GM18517 (cell line): ENCODE measurements at regions not wholly inside any gene's neighbourhood (a gene's known extent, or its start where the extent isn't known, plus 50 kb on each side); places are given as distances from the start of the nearest gene placed in this dataset.

ENCODE experiments used
- ATAC-seq: cut with Tn5 transposase; IDR thresholded peaks from one replicate; pipeline ENCODE4 v1.9.1; 2021; ENCODE audit warnings: mild to moderate bottlenecking, moderate library complexity; ENCODE audit not compliant: unreplicated experiment

DNA sequence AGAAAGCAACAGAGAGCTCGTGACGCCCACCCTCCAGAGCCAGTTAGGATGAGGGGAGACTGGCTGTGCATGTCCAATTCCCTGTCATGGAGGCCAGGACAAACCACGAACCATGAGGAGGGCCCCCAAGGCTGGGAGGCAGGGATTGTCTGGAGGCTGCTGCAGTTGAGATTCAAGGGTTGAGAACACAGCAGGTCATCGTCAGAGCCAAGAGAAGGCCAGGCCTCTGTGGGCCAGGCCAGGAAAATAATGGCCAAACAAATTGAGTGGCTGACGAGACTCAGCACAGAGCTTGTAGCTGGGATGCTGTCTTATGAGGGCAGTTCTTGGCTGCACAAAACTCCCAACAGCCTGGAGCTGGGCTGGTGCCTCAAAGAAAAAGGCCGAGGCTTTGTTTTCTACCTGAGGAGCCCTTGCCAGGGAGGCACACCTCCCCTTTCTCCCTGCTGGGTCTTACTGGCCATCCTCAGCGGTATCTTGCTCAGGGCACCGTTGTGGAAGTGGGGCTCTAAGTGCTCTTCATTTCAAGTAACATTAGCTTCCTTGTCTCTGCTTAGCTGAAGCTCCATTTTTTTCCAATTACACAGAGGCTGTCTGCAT lies 665.9 kb downstream of the BCL11B start:
- ATAC-seq: no peak

DNA sequence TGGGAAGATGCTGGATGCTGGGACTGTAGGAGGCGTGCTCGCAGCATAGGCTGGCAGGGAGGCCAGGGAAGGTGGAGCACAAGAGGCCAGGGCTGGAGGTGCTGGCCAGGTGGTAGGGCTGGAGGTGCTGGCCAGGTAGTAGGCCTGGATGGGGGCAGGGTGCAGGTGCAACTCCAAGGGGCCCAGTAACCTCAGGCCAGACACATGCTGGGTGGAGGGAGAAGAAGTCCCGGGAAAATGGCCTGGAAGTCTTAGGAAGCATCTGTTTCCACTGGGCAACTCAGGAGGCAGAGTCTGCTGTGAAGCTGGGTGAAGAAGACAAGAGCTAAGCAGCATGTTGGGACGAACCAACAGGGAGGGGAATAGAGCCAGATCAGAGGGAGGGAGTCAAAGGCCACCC lies 665.2 kb downstream of the BCL11B start:
- ATAC-seq: no peak

GRCh38 chr14:98607341-98607910 lies 664.6 kb downstream of the BCL11B start:
- ATAC-seq: no peak

DNA sequence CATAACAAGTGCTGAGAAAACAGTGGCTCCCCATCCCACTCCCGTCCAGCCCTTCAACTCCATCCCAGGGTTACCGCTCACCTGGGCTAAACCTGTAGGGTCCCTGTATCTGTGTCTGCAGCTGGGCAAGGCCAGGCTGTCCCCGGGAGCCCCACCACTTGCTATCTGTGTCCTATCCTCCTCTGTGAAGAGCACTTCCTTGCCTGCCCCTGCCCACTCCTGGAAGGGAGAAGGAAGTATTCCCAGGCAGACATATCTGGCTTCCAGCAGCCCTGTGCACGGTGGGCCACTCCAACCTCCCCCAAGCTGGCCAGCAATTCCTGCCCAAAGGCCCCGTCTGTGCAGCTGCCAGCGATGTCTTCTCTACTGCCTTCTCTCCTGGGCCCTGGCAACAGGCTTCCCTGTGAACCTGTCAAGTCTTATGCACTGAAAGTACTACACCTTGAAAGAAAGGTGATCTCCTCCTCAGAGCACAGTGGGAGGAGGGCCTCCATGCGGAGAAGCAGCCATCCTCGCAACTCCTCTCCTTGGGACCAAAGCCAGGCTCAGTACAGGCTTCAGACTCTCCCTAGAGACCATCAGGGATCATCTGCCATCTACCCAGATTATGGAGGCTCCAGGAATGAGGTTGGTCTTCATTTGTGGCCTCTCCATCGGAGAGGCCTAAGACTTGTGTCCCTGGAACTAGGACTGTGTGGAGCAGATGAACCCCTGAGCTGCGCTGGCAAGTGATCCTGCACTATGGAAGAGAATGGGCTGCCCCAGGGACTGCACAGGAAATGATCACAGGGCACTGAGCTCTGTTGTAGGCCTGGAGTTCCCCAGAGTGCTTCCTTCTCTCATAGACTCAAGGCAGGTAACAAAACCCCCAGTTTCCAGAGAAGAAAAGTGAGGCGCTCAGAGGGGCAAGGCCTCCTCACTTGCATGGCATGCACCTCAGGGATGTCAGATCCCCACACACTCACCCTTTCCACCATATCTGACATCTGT lies 663.6 kb downstream of the BCL11B start:
- no peak for ATAC-seq

GRCh38 chr14:98612434-98613200 lies 659.4 kb downstream of the BCL11B start:
- no peak for ATAC-seq

- no peak for ATAC-seq
These were observed 657.3 kb downstream of the BCL11B start for GRCh38 chr14:98614741-98615140.

- no peak for ATAC-seq
These were observed 649.6 kb downstream of the BCL11B start for GRCh38 chr14:98622208-98623051.

DNA sequence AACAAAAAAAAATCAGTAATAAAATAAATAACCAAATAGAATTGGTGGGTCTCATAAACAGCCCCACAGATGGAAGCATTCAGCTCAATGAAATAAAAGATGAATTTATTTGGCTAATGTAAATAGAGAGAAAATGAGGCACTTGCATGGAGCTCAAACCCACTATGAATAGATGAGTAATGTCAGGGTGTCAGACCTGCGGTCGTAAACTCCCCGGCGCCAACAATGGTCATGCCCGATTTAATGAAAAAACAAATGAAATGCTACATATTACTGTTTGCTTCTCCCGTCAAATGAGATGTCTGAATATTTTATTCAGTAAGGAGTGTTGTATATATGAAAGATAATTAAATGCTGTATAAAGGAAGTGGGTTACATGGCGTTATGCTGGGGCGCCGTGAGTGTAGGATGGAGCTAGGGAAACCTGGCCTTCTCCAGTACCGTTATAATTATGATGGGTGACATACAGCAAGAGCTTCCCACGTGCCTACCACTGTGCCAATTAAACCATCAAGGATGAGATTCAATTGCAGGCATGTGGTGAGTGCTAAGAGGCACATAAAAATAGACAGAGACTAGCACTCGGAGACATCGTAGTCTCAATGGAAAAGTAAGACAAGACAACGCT lies 648.1 kb downstream of the BCL11B start:
- ATAC-seq: no peak

DNA sequence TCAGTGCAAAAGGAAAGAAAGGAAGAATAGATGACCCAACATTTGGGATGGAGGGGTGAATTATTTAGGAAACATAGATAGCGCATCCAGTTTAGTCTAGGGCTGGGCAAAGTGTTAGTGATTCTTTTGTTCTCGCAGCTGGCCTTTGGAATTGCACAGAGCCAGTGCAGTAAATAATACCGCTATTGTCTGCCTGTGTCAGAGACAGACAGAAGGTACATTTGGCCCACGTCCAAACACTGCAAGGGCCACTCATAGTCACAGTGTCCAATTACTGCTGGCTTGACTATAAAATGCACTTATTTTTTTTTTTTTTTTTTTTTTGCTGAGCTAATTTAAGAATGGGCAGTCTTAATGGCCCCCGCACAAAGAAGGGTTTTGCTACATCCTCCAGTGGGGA lies 638.6 kb downstream of the BCL11B start:
- no peak for ATAC-seq

- no peak for ATAC-seq
These were observed 637.8 kb downstream of the BCL11B start for GRCh38 chr14:98634043-98634820.

DNA sequence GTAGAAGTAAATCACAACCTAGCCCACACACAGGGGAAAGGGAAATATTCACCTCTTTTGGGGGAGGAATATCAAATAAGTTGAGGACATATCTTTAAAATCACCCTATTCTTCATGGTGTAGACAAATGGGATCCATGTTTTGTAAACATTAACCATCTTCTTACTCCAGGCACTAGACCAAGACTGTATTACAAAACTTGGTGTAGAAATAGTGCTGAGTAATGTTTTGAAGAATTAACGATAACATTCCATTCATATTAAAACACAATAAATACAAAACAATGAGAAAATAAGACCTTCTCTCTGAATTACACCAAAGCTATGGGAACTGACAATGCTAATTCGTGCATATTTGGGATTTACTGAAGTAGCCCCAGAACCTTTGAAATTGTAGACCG lies 633.6 kb downstream of the BCL11B start:
- ATAC-seq: no peak

DNA sequence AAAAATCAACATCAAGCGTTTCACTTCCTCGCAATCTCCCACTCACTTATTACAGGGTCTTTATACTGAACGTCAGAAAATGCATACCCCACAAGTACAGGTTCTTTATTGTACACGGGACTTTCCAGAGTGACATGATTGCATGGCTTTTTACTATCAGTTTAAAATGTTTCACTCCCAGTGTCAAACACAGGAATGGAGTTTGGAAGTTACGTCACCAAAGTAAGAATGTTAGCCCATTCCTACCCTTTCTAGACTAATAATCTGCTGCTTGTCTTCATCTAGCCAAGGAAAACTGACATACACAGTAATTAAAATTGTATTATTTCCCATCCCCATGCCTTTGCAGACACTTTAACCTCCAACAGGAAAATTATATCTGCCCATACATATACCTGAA lies 624.2 kb downstream of the BCL11B start:
- ATAC-seq: no peak

DNA sequence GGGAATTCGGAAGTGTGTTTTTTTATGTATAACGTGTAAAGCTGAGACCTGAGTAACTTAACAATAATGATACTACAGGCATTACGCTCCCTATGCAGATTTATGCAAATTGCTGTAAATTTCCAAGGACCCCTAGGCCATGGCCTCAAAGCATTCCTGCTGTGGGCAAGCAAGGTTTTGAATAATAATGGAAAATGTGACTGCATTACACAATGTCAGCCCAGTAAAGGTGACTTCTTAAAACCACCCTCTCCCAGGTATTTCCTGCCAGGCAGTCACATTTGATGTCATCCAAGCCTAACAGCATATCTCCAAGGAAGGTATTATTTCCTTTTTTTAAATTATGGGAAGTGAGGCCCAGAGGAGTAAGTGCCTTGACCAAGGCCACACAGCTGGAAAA lies 621.0 kb downstream of the BCL11B start:
- ATAC-seq: no peak

DNA sequence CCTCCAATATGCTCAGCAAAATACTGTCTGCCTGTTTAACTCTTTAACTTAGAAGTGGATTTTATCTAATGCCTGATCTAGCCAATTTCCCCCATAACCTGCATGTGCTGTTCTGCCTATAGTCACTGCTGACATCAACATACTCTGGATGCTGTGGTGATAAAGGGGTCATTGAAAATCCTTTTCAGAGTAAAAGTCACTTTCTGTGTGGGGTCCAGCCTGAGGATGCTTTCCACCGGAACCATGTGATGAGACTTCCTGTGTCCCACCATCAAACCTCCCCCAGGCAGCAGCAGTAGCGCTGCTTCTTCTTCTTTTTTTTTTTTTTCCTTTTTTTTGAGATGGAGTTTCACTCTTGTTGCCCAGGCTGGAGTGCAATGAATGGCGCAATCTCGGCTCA lies 607.0 kb downstream of the BCL11B start:
- ATAC-seq: no peak

GRCh38 chr14:98666545-98666944 lies 605.5 kb downstream of the BCL11B start:
- ATAC-seq: no peak

GRCh38 chr14:98682033-98682432 lies 590.0 kb downstream of the BCL11B start:
- ATAC-seq: no peak

GRCh38 chr14:98682726-98683125 lies 589.3 kb downstream of the BCL11B start:
- ATAC-seq: no peak

DNA sequence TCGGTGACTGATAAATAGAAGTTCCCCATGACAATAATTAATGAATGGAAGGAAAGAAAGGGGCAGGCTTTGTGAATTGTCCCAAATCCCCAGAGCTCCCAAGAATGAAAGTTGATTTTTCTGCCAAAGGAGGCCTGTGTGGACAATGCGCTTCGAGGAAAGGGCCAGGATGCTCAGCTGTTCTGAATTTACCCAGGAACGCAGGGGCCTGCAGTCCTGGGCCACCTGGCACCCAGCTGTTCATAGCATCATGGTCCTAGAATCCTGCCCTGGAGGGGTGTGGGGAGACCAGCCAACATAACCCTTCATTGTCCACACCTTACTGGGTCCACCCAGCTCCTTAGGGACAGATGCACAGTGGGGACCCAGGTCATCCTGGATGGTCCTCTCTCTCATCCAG lies 587.5 kb downstream of the BCL11B start:
- no peak for ATAC-seq

DNA sequence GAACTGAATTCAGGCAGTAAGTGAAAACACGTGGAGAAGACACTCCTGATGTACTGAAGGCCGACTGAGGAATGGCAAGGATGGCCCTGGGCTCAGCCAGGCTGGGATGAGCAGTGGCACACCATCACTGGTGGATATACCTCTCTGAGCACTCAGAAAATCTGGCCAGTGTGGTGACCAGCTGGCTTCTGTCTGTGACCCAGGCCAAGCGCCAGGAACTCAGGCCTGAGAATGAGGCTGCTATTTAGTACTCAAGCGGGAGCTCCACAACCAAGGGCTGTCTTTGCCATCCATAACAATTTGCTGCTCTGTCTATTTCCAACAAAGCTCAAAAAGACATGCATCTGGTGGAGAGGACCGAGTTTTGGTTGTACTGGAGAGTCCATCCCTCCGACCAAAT lies 586.3 kb downstream of the BCL11B start:
- no peak for ATAC-seq
